ENCODE measurements at regions not wholly inside any gene's neighbourhood (a gene's known extent, or its start where the extent isn't known, plus 50 kb on each side); places are given as distances from the start of the nearest gene placed in this dataset.

DNA sequence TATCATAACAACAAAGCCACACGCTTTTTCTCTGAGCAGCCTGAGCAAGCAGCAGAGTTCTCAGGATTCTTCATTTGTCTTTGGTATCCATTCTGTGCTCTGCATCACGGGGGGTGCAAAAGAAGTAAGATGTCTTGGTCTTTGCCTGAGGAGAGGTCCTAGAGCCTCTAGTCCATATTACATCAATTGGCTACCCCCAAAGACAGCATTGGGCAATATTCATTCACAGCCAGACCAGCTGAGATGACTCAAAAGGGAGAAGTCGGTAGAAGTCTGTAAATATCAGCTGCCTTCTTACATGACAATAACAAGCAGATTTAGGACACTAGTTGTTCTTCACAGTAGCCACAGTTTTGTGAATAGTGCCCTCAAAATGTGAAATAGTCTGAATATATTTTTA is 66.6 kb downstream of the FZD1 start:
- no peak overlapping the region for H3K4me3 ChIP-seq (ENCODE audit: low read depth, low read length)
- TF ChIP-seq, protein P1, sequence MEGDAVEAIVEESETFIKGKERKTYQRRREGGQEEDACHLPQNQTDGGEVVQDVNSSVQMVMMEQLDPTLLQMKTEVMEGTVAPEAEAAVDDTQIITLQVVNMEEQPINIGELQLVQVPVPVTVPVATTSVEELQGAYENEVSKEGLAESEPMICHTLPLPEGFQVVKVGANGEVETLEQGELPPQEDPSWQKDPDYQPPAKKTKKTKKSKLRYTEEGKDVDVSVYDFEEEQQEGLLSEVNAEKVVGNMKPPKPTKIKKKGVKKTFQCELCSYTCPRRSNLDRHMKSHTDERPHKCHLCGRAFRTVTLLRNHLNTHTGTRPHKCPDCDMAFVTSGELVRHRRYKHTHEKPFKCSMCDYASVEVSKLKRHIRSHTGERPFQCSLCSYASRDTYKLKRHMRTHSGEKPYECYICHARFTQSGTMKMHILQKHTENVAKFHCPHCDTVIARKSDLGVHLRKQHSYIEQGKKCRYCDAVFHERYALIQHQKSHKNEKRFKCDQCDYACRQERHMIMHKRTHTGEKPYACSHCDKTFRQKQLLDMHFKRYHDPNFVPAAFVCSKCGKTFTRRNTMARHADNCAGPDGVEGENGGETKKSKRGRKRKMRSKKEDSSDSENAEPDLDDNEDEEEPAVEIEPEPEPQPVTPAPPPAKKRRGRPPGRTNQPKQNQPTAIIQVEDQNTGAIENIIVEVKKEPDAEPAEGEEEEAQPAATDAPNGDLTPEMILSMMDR (IDR thresholded peaks at IDR 0.05; ENCODE audit: borderline replicate concordance, insufficient read depth, low read depth, low read length), result no peak

DNA sequence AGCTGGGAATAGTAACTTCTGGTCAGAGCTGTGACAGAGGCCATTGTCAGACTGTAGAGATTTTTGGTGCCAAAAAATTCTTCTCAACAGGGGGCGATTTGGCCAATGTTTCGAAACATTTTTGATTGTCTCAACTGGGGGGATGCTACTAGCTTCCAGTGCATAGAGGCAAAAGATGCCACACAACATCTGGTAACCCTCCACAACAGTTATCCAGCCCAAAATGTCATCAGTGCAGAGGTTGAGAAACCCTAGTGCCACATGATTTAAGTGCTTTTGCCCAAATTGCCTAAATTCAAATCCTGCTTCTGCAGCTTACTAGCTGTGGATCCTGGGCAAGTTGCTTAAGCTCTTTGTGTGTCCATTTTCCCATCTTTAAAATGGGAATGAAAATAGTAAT is 71.9 kb downstream of the FZD1 start:
- no peak overlapping the region for H3K4me3 ChIP-seq (ENCODE audit: low read depth, low read length)
- TF ChIP-seq, protein P1 (IDR thresholded peaks at IDR 0.05; ENCODE audit: borderline replicate concordance, insufficient read depth, low read depth, low read length), result no peak

GRCh38 chr7:91338226-91339020 is 74.2 kb downstream of the FZD1 start:
- TF ChIP-seq, protein P1 (IDR thresholded peaks at IDR 0.05; ENCODE audit: borderline replicate concordance, insufficient read depth, low read depth, low read length), result no peak
- H3K4me3 ChIP-seq (ENCODE audit: low read depth, low read length), result no peak overlapping the region

DNA sequence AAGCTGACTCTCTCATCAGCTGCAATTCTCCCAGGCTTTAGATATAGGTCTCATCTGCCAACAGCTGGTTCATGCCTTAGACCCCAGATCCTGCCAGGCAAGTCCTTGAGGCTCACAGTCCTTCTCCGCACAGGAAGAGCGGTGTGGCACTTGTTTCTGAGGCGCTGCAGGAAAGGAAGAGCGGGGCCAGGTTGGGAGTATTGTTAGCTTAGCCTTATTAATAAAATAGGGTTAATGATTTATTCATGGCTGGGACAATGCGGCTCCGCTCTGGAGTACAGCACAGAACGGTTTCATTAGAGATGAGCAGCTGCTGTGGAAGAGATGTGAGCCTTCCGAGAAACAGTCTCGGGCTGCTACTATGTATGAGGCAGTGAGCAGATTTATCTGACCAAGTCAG is 78.1 kb downstream of the FZD1 start:
- TF ChIP-seq, protein P1 (IDR thresholded peaks at IDR 0.05; ENCODE audit: borderline replicate concordance, insufficient read depth, low read depth, low read length), result no peak
- no peak overlapping the region for H3K4me3 ChIP-seq (ENCODE audit: low read depth, low read length)

- TF ChIP-seq, protein P1 (IDR thresholded peaks at IDR 0.05; ENCODE audit: borderline replicate concordance, insufficient read depth, low read depth, low read length), result no peak
- H3K4me3 ChIP-seq (ENCODE audit: low read depth, low read length), result no peak overlapping the region
Observed at GRCh38 chr7:91343420-91343960, 79.3 kb downstream of the FZD1 start.

- TF ChIP-seq, protein P1 (IDR thresholded peaks at IDR 0.05; ENCODE audit: borderline replicate concordance, insufficient read depth, low read depth, low read length), result no peak
- H3K4me3 ChIP-seq (ENCODE audit: low read depth, low read length), result no peak overlapping the region
Observed at GRCh38 chr7:91343996-91344629, 79.9 kb downstream of the FZD1 start.
